ENCODE measurements at regions not wholly inside any gene's neighbourhood (a gene's known extent, or its start where the extent isn't known, plus 50 kb on each side); places are given as distances from the start of the nearest gene placed in this dataset.

DNA sequence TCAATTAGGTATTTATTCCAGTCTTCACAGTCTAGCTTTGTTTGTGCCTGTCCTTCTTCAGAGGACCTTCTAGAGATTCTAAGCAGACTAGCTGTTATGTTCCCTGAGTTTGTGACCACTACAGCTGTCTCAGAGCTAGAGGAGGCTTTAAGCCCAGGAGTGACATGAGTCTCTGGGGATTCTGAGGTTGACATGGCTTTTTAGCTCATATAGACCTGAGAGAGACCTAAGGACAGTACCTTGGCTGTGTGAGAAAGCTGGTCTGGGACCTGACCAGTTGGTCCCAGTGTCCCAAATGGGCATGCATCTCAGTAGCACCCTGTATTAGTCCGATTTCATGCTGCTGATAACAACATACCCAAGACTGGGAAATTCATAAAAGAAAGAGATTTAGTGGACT is 330.2 kb downstream of the DIPK2A start:
- TF ChIP-seq CTCF (IDR thresholded peaks at IDR 0.05; ENCODE audit: low read length) (no peak), EZH2 (IDR thresholded peaks at IDR 0.05; ENCODE audit: borderline replicate concordance, low read length) (no peak)
